ENCODE measurements at regions not wholly inside any gene's neighbourhood (a gene's known extent, or its start where the extent isn't known, plus 50 kb on each side); places are given as distances from the start of the nearest gene placed in this dataset.

- TF ChIP-seq EZH2 (IDR thresholded peaks at IDR 0.05) = no peak
- TF ChIP-seq FOXP2 (optimal IDR thresholded peaks at IDR 0.05; ENCODE audit: control extremely low read depth, extremely low read length, insufficient read depth) = no peak
- TF ChIP-seq POLR2AphosphoS5 (IDR thresholded peaks at IDR 0.05; ENCODE audit: borderline replicate concordance, low read depth, low read length) = no peak
- Histone ChIP-seq H3K9ac (ENCODE audit: insufficient read length) (no peak overlapping the region), H3K36me3 (ENCODE audit: insufficient read depth, low read length) (no peaks in the 10 kb centered on the region)
Measured at GRCh38 chr16:62404842-62405611, 368.8 kb upstream of the CDH8 start.

GRCh38 chr16:62392698-62393097 lies 356.5 kb upstream of the CDH8 start:
- Histone ChIP-seq H3K4me3 (no peak overlapping the region), H3K36me3 (ENCODE audit: insufficient read depth, low read length) (no peaks in the 10 kb centered on the region), H3K27ac (no peak overlapping the region), H3K9me3 (ENCODE audit: low read depth, low read length) (no peaks in the 10 kb centered on the region), H3K9ac (ENCODE audit: insufficient read length) (no peak overlapping the region)
- no peak for DNase-seq (ENCODE audit: low read depth, low spot score)
- TF ChIP-seq FOXP2 (optimal IDR thresholded peaks at IDR 0.05; ENCODE audit: control extremely low read depth, extremely low read length, insufficient read depth) (no peak), EZH2 (IDR thresholded peaks at IDR 0.05) (no peak), POLR2AphosphoS5 (IDR thresholded peaks at IDR 0.05; ENCODE audit: borderline replicate concordance, low read depth, low read length) (no peak)

More at GRCh38 chr16:62404842-62405611, 368.8 kb upstream of the CDH8 start:
- Histone ChIP-seq H3K27ac (no peak overlapping the region), H3K4me3 (no peak overlapping the region), H3K9me3 (ENCODE audit: low read depth, low read length) (no peaks in the 10 kb centered on the region)
- no peak for DNase-seq (ENCODE audit: low read depth, low spot score)

GRCh38 chr16:62391940-62392339 lies 355.7 kb upstream of the CDH8 start:
- H3K9ac ChIP-seq (ENCODE audit: insufficient read length) = no peak overlapping the region
- no peak overlapping the region for H3K27ac ChIP-seq
- H3K36me3 ChIP-seq (ENCODE audit: insufficient read depth, low read length) = no peaks in the 10 kb centered on the region
- no peak overlapping the region for H3K4me3 ChIP-seq
- H3K9me3 ChIP-seq (ENCODE audit: low read depth, low read length) = no peaks in the 10 kb centered on the region
- TF ChIP-seq FOXP2 (optimal IDR thresholded peaks at IDR 0.05; ENCODE audit: control extremely low read depth, extremely low read length, insufficient read depth) (no peak), EZH2 (IDR thresholded peaks at IDR 0.05) (no peak), POLR2AphosphoS5 (IDR thresholded peaks at IDR 0.05; ENCODE audit: borderline replicate concordance, low read depth, low read length) (no peak)
- no peak for DNase-seq (ENCODE audit: low read depth, low spot score)

GRCh38 chr16:62391134-62391533 lies 354.9 kb upstream of the CDH8 start:
- no peak for TF ChIP-seq FOXP2 (optimal IDR thresholded peaks at IDR 0.05; ENCODE audit: control extremely low read depth, extremely low read length, insufficient read depth)
- no peak for TF ChIP-seq EZH2 (IDR thresholded peaks at IDR 0.05)
- no peak for TF ChIP-seq POLR2AphosphoS5 (IDR thresholded peaks at IDR 0.05; ENCODE audit: borderline replicate concordance, low read depth, low read length)
- no peak for DNase-seq (ENCODE audit: low read depth, low spot score)
- no peaks in the 10 kb centered on the region for H3K9me3 ChIP-seq (ENCODE audit: low read depth, low read length)

GRCh38 chr16:62390214-62390613 lies 354.0 kb upstream of the CDH8 start:
- TF ChIP-seq FOXP2 (optimal IDR thresholded peaks at IDR 0.05; ENCODE audit: control extremely low read depth, extremely low read length, insufficient read depth) (no peak), POLR2AphosphoS5 (IDR thresholded peaks at IDR 0.05; ENCODE audit: borderline replicate concordance, low read depth, low read length) (no peak)
- no peak for DNase-seq (ENCODE audit: low read depth, low spot score)
- Histone ChIP-seq H3K9me3 (ENCODE audit: low read depth, low read length) (no peaks in the 10 kb centered on the region), H3K27ac (no peak overlapping the region), H3K4me3 (no peak overlapping the region), H3K9ac (ENCODE audit: insufficient read length) (no peak overlapping the region), H3K36me3 (ENCODE audit: insufficient read depth, low read length) (no peaks in the 10 kb centered on the region)

More at GRCh38 chr16:62391134-62391533, 354.9 kb upstream of the CDH8 start:
- Histone ChIP-seq H3K4me3 (no peak overlapping the region), H3K36me3 (ENCODE audit: insufficient read depth, low read length) (no peaks in the 10 kb centered on the region), H3K27ac (no peak overlapping the region), H3K9ac (ENCODE audit: insufficient read length) (no peak overlapping the region)

GRCh38 chr16:62386411-62386810 lies 350.2 kb upstream of the CDH8 start:
- Histone ChIP-seq H3K27ac (no peak overlapping the region), H3K4me3 (no peak overlapping the region), H3K36me3 (ENCODE audit: insufficient read depth, low read length) (no peaks in the 10 kb centered on the region), H3K9me3 (ENCODE audit: low read depth, low read length) (no peaks in the 10 kb centered on the region), H3K9ac (ENCODE audit: insufficient read length) (no peak overlapping the region)
- TF ChIP-seq EZH2 (IDR thresholded peaks at IDR 0.05) (no peak), FOXP2 (optimal IDR thresholded peaks at IDR 0.05; ENCODE audit: control extremely low read depth, extremely low read length, insufficient read depth) (no peak), POLR2AphosphoS5 (IDR thresholded peaks at IDR 0.05; ENCODE audit: borderline replicate concordance, low read depth, low read length) (no peak)
- peak; percentile 0 for DNase-seq (ENCODE audit: low read depth, low spot score)

GRCh38 chr16:62383941-62384340 lies 347.7 kb upstream of the CDH8 start:
- DNase-seq (ENCODE audit: low read depth, low spot score) = no peak
- Histone ChIP-seq H3K9ac (ENCODE audit: insufficient read length) (no peak overlapping the region), H3K9me3 (ENCODE audit: low read depth, low read length) (no peaks in the 10 kb centered on the region), H3K4me3 (no peak overlapping the region), H3K36me3 (ENCODE audit: insufficient read depth, low read length) (no peaks in the 10 kb centered on the region), H3K27ac (no peak overlapping the region)
- TF ChIP-seq POLR2AphosphoS5 (IDR thresholded peaks at IDR 0.05; ENCODE audit: borderline replicate concordance, low read depth, low read length) (no peak), EZH2 (IDR thresholded peaks at IDR 0.05) (no peak), FOXP2 (optimal IDR thresholded peaks at IDR 0.05; ENCODE audit: control extremely low read depth, extremely low read length, insufficient read depth) (no peak)

- DNase-seq (ENCODE audit: low read depth, low spot score) = no peak
- no peak for TF ChIP-seq EZH2 (IDR thresholded peaks at IDR 0.05)
- TF ChIP-seq POLR2AphosphoS5 (IDR thresholded peaks at IDR 0.05; ENCODE audit: borderline replicate concordance, low read depth, low read length) = no peak
- TF ChIP-seq FOXP2 (optimal IDR thresholded peaks at IDR 0.05; ENCODE audit: control extremely low read depth, extremely low read length, insufficient read depth) = no peak
- H3K27ac ChIP-seq = no peak overlapping the region
- H3K9me3 ChIP-seq (ENCODE audit: low read depth, low read length) = no peaks in the 10 kb centered on the region
- H3K36me3 ChIP-seq (ENCODE audit: insufficient read depth, low read length) = no peaks in the 10 kb centered on the region
- no peak overlapping the region for H3K9ac ChIP-seq (ENCODE audit: insufficient read length)
- no peak overlapping the region for H3K4me3 ChIP-seq
Measured at GRCh38 chr16:62370445-62370844, 334.2 kb upstream of the CDH8 start.

Data from SK-N-MC (cell line).